Neuronal stem cell (in vitro differentiated cells): ENCODE measurements at regions not wholly inside any gene's neighbourhood (a gene's known extent, or its start where the extent isn't known, plus 50 kb on each side); places are given as distances from the start of the nearest gene placed in this dataset.

Experiments
- DNase-seq: peaks from one replicate; pipeline ENCODE4 v3.0.0-alpha.2; 2013; ENCODE audit warnings: low spot score
- H2AFZ ChIP-seq: one replicate; pipeline ENCODE4 v1.6.1; 2013; ENCODE audit warnings: mild to moderate bottlenecking, low read length, inconsistent platforms
- H2AK5ac ChIP-seq: 2 replicates; pipeline ENCODE4 v1.6.1; 2013; ENCODE audit warnings: low read depth, mild to moderate bottlenecking, inconsistent platforms, low read length, moderate library complexity, mixed read lengths
- H2BK120ac ChIP-seq: 2 replicates; pipeline ENCODE4 v1.6.1; 2013; ENCODE audit warnings: low read depth, mild to moderate bottlenecking, inconsistent platforms, low read length, moderate library complexity, mixed read lengths
- H2BK12ac ChIP-seq: one replicate; pipeline ENCODE4 v1.6.1; 2013; ENCODE audit warnings: low read length, inconsistent platforms
- H2BK15ac ChIP-seq: 2 replicates; pipeline ENCODE4 v1.6.1; 2013; ENCODE audit warnings: mild to moderate bottlenecking, low read length, inconsistent platforms, mixed read lengths
- H2BK5ac ChIP-seq: one replicate; pipeline ENCODE4 v1.6.1; 2013; ENCODE audit warnings: inconsistent platforms, mild to moderate bottlenecking, low read length, moderate library complexity
- H3K14ac ChIP-seq: one replicate; pipeline ENCODE4 v1.6.1; 2013; ENCODE audit warnings: low read length, inconsistent platforms
- H3K18ac ChIP-seq: 2 replicates; pipeline ENCODE4 v1.6.1; 2013; ENCODE audit warnings: low read length, inconsistent platforms
- H3K23ac ChIP-seq: 2 replicates; pipeline ENCODE4 v1.6.1; 2013; ENCODE audit warnings: low read depth, mild to moderate bottlenecking, mixed read lengths, low read length, inconsistent platforms; ENCODE audit not compliant: poor library complexity
- H3K27ac ChIP-seq: replicated peaks from 3 replicates; pipeline ENCODE4 v1.5.1; 2013; ENCODE audit warnings: low read length, inconsistent platforms
- H3K27me3 ChIP-seq, 3 experiments: 2 replicates each; pipeline ENCODE4 v1.6.1; 2013; ENCODE audit warnings: low read length in 3 of 3, mild to moderate bottlenecking in 2 of 3, inconsistent platforms in 1 of 3, low read depth in 1 of 3, mixed read lengths in 1 of 3, moderate library complexity in 1 of 3; ENCODE audit not compliant: control insufficient read depth in 3 of 3, insufficient read depth in 3 of 3
- H3K36me3 ChIP-seq, 2 donors: replicated peaks in 1 of 2; 2 replicates each; pipeline ENCODE4 v1.6.1; 2013; ENCODE audit warnings: low read length in 2 of 2; ENCODE audit not compliant: control insufficient read depth in 2 of 2, insufficient read depth in 2 of 2
- H3K4ac ChIP-seq: 2 replicates; pipeline ENCODE4 v1.6.1; 2013; ENCODE audit warnings: inconsistent platforms, mild to moderate bottlenecking, low read length, moderate library complexity
- H3K4me1 ChIP-seq, 2 donors: 1 replicate in 1 of 2; 2 replicates in 1 of 2; pipeline ENCODE4 v1.6.1; 2013; ENCODE audit warnings: low read length in 2 of 2, low read depth in 1 of 2; ENCODE audit not compliant: control insufficient read depth in 2 of 2, insufficient read depth in 1 of 2
- H3K4me2 ChIP-seq: one replicate; pipeline ENCODE4 v1.6.1; 2013; ENCODE audit warnings: mild to moderate bottlenecking, low read length, inconsistent platforms; ENCODE audit not compliant: insufficient read depth, poor library complexity, severe bottlenecking
- H3K4me3 ChIP-seq, 2 donors: 2 replicates each; pipeline ENCODE4 v1.5.1; 2013; ENCODE audit warnings: low read length in 2 of 2, mild to moderate bottlenecking in 2 of 2, inconsistent platforms in 1 of 2, moderate library complexity in 1 of 2
- H3K79me1 ChIP-seq: one replicate; pipeline ENCODE4 v1.6.1; 2013; ENCODE audit warnings: low read depth, mild to moderate bottlenecking, inconsistent platforms, low read length, moderate library complexity
- H3K9ac ChIP-seq: one replicate; pipeline ENCODE4 v1.6.1; 2013; ENCODE audit warnings: mild to moderate bottlenecking, low read depth, low read length, inconsistent platforms; ENCODE audit not compliant: poor library complexity
- H3K9me3 ChIP-seq, 2 donors: replicated peaks in 1 of 2; 2 replicates each; pipeline versions ENCODE3 to v1.6.1; 2013; ENCODE audit warnings: low read length in 2 of 2, mild to moderate bottlenecking in 2 of 2, inconsistent platforms in 1 of 2, low read depth in 1 of 2, mixed read lengths in 1 of 2, moderate library complexity in 1 of 2; ENCODE audit not compliant: control insufficient read depth in 2 of 2, insufficient read depth in 1 of 2
- H4K8ac ChIP-seq: one replicate; pipeline ENCODE4 v1.6.1; 2013; ENCODE audit warnings: low read depth, mild to moderate bottlenecking, inconsistent platforms, low read length, moderate library complexity
- H4K91ac ChIP-seq: one replicate; pipeline ENCODE4 v1.6.1; 2013; ENCODE audit warnings: low read length, low read depth, mild to moderate bottlenecking, inconsistent platforms; ENCODE audit not compliant: poor library complexity
- WGBS, 2 donors: extraction: QIAGEN DNeasy Blood & Tissue Kit; methylation state at CpG; one replicate each; pipeline ENCODE4 v1.1.7; 2013; ENCODE audit warnings: missing lambda C conversion rate in 2 of 2, mixed read lengths in 1 of 2; ENCODE audit not compliant: insufficient read length in 2 of 2, insufficient replicate concordance in 1 of 2; ENCODE audit errors: extremely low coverage in 2 of 2; 5-methylcytosine and 5-hydroxymethylcytosine counted together

DNA sequence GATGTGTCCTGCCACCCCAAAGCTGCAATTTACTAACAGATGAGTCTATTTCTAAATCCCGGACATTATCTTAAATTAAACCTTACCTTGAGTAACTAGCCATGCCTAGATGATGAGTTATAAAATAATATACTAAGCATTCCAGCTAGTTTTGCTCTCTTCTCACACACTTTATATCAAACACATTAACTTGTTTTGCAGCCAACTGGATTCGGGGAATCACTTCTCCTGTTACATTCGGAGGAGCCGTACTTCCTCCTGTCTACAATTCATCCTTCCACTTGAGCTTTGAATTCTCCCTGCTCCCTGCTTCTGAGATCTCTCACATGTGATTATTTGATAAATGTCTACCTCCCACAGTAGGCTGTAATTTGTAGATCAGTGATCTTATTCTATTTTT, 420.1 kb downstream of the GJA1 start:
- Histone ChIP-seq H2BK120ac (no peak overlapping the region), H4K8ac (no peak overlapping the region), H3K18ac (no peak overlapping the region), H3K79me1 (no peaks in the 10 kb centered on the region), H3K14ac (no peak overlapping the region), H2BK15ac (no peak overlapping the region), H2BK5ac (no peak overlapping the region), H3K9ac (no peak overlapping the region), H3K4me3 (no peak overlapping the region), H3K27ac (no peak overlapping the region), H3K4me2 (no peak overlapping the region), H2BK12ac (no peak overlapping the region), H3K23ac (no peak overlapping the region), H3K4me1 (peaks cover 2 to 8% of the 10 kb centered on the region in 2 donors), H4K91ac (no peak overlapping the region), H3K27me3 (no peaks in the 10 kb centered on the region), H3K36me3 (no peaks in the 10 kb centered on the region), H2AFZ (no peak overlapping the region), H3K4ac (no peak overlapping the region), H3K9me3 (peaks cover 0 to 5% of the 10 kb centered on the region in 2 donors), H2AK5ac (no peak overlapping the region)
- DNase-seq, result no peak
- no CpG with 5 or more reads among the region's 4 CpGs for WGBS, 2 donors

DNA sequence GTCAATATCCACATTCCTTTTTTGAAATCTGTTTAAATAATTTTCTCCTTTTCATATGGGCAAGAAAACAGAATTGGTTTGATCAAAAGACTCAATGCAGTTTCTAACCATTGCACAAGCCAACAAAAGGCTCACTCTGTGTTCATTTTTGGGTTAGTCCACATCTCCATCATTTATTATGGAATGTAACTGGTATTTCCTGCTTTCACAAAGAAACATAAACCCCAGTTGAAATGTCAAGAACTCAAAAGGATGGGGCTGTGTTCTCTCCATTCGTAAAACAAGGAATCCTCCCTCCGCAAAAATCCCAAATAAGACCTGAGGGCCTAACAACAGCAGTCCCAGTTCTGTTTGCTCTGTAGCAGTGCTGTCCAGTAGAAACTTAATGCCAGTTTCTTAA, 420.9 kb downstream of the GJA1 start:
- H4K8ac ChIP-seq, result no peak overlapping the region
- no peak overlapping the region for H3K18ac ChIP-seq
- H3K27me3 ChIP-seq, result no peaks in the 10 kb centered on the region
- no peak overlapping the region for H2BK12ac ChIP-seq
- DNase-seq, result no peak
- no peaks in the 10 kb centered on the region for H3K79me1 ChIP-seq
- H4K91ac ChIP-seq, result no peak overlapping the region
- no peak overlapping the region for H2AK5ac ChIP-seq
- no peak overlapping the region for H3K27ac ChIP-seq
- no peak overlapping the region for H3K4ac ChIP-seq
- H3K4me3 ChIP-seq, result no peak overlapping the region
- H3K14ac ChIP-seq, result no peak overlapping the region
- peaks cover 0 to 5% of the 10 kb centered on the region in 2 donors for H3K9me3 ChIP-seq
- H2BK5ac ChIP-seq, result no peak overlapping the region
- no peak overlapping the region for H2BK120ac ChIP-seq
- H3K4me1 ChIP-seq, result peaks cover 2 to 6% of the 10 kb centered on the region in 2 donors
- WGBS, 2 donors, result no CpG with 5 or more reads among the region's 2 CpGs
- no peak overlapping the region for H3K9ac ChIP-seq
- no peak overlapping the region for H3K23ac ChIP-seq
- no peak overlapping the region for H2BK15ac ChIP-seq
- H2AFZ ChIP-seq, result no peak overlapping the region
- H3K36me3 ChIP-seq, result no peaks in the 10 kb centered on the region
- H3K4me2 ChIP-seq, result no peak overlapping the region

- Histone ChIP-seq H3K79me1 (no peaks in the 10 kb centered on the region), H3K18ac (no peak overlapping the region), H3K27me3 (no peaks in the 10 kb centered on the region), H3K23ac (no peak overlapping the region), H3K9ac (no peak overlapping the region), H3K4me2 (no peak overlapping the region), H2BK5ac (no peak overlapping the region), H2AK5ac (no peak overlapping the region), H3K4ac (no peak overlapping the region), H3K36me3 (no peaks in the 10 kb centered on the region), H4K8ac (no peak overlapping the region), H4K91ac (no peak overlapping the region), H2AFZ (no peak overlapping the region), H3K27ac (no peak overlapping the region), H2BK120ac (no peak overlapping the region), H3K4me1 (peaks cover 2 to 5% of the 10 kb centered on the region in 2 donors), H3K4me3 (no peak overlapping the region), H3K9me3 (peaks cover 0 to 5% of the 10 kb centered on the region in 2 donors), H3K14ac (no peak overlapping the region), H2BK12ac (no peak overlapping the region), H2BK15ac (no peak overlapping the region)
- WGBS, 2 donors, result no CpG with 5 or more reads among the region's 2 CpGs
- no peak for DNase-seq
Measured at GRCh38 chr6:121857551-121857950, 422.1 kb downstream of the GJA1 start.

DNA sequence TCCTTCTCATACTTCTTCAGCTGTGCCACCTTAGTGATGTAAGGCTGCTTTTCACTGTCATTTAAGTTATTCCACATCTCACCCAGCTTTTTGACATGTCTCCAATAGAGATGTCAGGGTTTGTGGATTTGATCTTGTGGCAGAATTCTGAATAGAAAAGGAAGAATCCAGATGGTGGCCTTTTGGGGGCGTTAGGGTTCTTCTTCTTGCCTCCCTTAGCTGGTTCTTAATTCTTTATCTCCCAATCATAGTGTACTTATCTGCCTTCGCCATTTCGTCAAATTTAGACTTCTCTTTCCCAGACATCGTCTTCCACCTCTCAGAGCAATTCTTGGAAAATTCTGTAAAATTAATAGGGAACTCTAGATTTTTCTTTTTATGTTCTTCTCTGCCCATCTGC, 422.9 kb downstream of the GJA1 start:
- no peak overlapping the region for H4K8ac ChIP-seq
- no peak overlapping the region for H3K4ac ChIP-seq
- no peaks in the 10 kb centered on the region for H3K27me3 ChIP-seq
- H3K9ac ChIP-seq, result no peak overlapping the region
- no peak for DNase-seq
- H3K23ac ChIP-seq, result no peak overlapping the region
- H3K4me3 ChIP-seq, result no peak overlapping the region
- peaks cover 0 to 3% of the 10 kb centered on the region in 2 donors for H3K9me3 ChIP-seq
- no peak overlapping the region for H3K27ac ChIP-seq
- no peak overlapping the region for H2BK15ac ChIP-seq
- no peak overlapping the region for H3K14ac ChIP-seq
- peaks cover 2 to 5% of the 10 kb centered on the region in 2 donors for H3K4me1 ChIP-seq
- H2AK5ac ChIP-seq, result no peak overlapping the region
- H2BK5ac ChIP-seq, result no peak overlapping the region
- no CpG with 5 or more reads among the region's 4 CpGs for WGBS, 2 donors
- no peaks in the 10 kb centered on the region for H3K36me3 ChIP-seq
- no peak overlapping the region for H2AFZ ChIP-seq
- H3K79me1 ChIP-seq, result no peaks in the 10 kb centered on the region
- H4K91ac ChIP-seq, result no peak overlapping the region
- H2BK120ac ChIP-seq, result no peak overlapping the region
- no peak overlapping the region for H3K18ac ChIP-seq
- H2BK12ac ChIP-seq, result no peak overlapping the region
- H3K4me2 ChIP-seq, result no peak overlapping the region
